Activated CD4-positive, alpha-beta T cell treated with anti-CD3 and anti-CD28 coated beads, Interleukin-2, amount 50 U/mL, for 1 hour (primary cell): ENCODE measurements at regions not wholly inside any gene's neighbourhood (a gene's known extent, or its start where the extent isn't known, plus 50 kb on each side); places are given as distances from the start of the nearest gene placed in this dataset.

ENCODE experiments used
- DNase-seq: peaks from one replicate; pipeline ENCODE4 v3.0.0-alpha.2; 2020

DNA sequence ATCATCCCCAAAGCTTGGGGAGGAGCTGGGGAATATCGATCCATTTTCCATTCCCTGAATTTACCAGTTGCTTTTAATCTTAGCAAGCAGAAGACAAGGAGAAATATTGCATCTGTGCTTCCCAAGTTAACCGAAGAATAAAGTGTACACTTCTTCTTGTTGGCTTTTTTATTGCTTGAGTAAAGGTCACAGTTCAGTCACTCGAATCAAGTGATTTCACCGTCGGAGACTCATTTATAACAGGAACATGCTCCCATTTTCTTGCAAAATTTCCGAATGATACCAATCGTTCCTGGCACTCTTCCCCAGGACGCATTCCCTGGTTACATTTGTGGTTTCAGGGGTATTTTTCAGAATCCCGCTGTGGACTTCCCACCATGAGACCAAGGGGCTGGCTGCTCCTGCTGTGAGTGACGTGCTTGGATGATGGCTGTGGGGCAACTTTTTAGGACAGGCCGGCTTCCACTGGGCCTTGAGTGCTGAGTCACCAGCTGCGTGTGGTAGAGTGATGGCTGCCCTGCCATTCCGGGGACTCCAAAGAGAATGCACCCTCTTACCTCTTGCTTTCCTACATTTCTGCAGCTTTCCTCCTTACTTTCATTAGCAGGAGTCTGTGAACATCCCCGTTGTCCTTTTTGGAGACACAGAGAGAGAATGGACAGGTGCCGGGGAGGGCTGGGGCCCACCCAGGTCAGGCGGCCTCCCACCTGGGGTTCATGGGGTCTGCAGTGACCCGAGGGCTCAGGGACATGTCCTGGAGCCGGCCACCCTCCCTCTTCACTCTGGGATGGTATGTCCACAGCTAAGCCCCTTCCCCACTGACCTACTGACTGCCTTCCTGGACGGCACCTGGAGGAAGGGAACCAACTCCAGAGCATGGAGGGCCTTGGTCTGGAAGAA, 60.7 kb upstream of the HDAC4 start:
- no peak for DNase-seq

GRCh38 chr2:239460780-239461179, 60.0 kb upstream of the HDAC4 start:
- no peak for DNase-seq

DNA sequence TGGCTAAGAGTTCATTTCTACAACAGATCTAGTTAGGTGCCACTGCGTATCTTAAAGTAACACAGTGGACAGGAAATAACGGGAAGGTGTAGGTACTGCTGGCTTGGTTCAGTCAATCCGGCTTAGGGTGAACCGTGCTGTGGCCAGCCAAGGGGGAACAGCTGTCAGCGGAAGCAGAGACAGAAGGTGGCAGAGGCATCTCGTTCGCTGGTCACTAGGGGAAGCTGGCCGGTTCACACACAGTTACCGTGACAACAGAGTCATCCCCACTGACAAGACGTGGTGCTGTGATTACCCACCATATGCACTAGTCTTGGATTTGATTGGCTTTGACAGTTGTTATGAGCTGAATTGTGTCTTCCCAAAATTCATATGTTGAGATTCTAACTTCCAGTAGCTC, 58.8 kb upstream of the HDAC4 start:
- DNase-seq, result no peak

- no peak for DNase-seq
Observed at GRCh38 chr2:239459056-239459455, 58.2 kb upstream of the HDAC4 start.

- DNase-seq, result no peak
Observed at GRCh38 chr2:239457586-239458445, 57.0 kb upstream of the HDAC4 start.

GRCh38 chr2:239456940-239457339, 56.1 kb upstream of the HDAC4 start:
- DNase-seq, result no peak

- no peak for DNase-seq
Observed at GRCh38 chr2:239455436-239456203, 54.8 kb upstream of the HDAC4 start.

- no peak for DNase-seq
Observed at GRCh38 chr2:239454507-239454906, 53.7 kb upstream of the HDAC4 start.
